Mesothelial cell of epicardium (in vitro differentiated cells): ENCODE measurements at regions not wholly inside any gene's neighbourhood (a gene's known extent, or its start where the extent isn't known, plus 50 kb on each side); places are given as distances from the start of the nearest gene placed in this dataset.

Experiments
- DNase-seq, 2 experiments: peaks; one replicate each; pipeline ENCODE4 v3.0.0; 2021; ENCODE audit warnings: low spot score in 2 of 2; ENCODE audit not compliant: unreplicated experiment in 2 of 2
- H3K27ac Mint-ChIP-seq: 2 replicates; pipeline ENCODE4 v1.8.0; 2021; ENCODE audit warnings: mixed read lengths
- H3K27me3 Mint-ChIP-seq: 2 replicates; pipeline ENCODE4 v1.8.0; 2021; ENCODE audit warnings: low read depth, mixed read lengths
- H3K36me3 Mint-ChIP-seq: 2 replicates; pipeline ENCODE4 v1.8.0; 2021; ENCODE audit warnings: mixed read lengths
- H3K4me1 Mint-ChIP-seq: 2 replicates; pipeline ENCODE4 v1.8.0; 2021; ENCODE audit warnings: mixed read lengths
- H3K4me3 Mint-ChIP-seq: 2 replicates; pipeline ENCODE4 v1.8.0; 2021; ENCODE audit warnings: mild to moderate bottlenecking, moderate library complexity, mixed read lengths
- H3K9me3 Mint-ChIP-seq: 2 replicates; pipeline ENCODE4 v1.8.0; 2021; ENCODE audit warnings: mixed read lengths
- CTCF ChIP-seq: fragments of 200-600 bp; sonication (generic); IDR thresholded peaks from one replicate; pipeline ENCODE4 v1.5.0; 2021; ENCODE audit warnings: antibody characterized with exemption; ENCODE audit not compliant: unreplicated experiment

GRCh38 chr4:10810411-10810810, 125.8 kb upstream of the CLNK start:
- DNase-seq, result no peak
- no peaks in the 10 kb centered on the region for H3K36me3 Mint-ChIP-seq
- no peak overlapping the region for H3K27ac Mint-ChIP-seq
- H3K9me3 Mint-ChIP-seq, result peaks cover 12% of the 10 kb centered on the region
- no peaks in the 10 kb centered on the region for H3K27me3 Mint-ChIP-seq
- TF ChIP-seq CTCF, result no peak
- H3K4me1 Mint-ChIP-seq, result peaks cover 9% of the 10 kb centered on the region
- H3K4me3 Mint-ChIP-seq, result no peak overlapping the region

- Mint-ChIP-seq H3K27me3 (no peaks in the 10 kb centered on the region), H3K4me3 (no peak overlapping the region), H3K36me3 (no peaks in the 10 kb centered on the region), H3K9me3 (peaks cover 12% of the 10 kb centered on the region), H3K4me1 (peaks cover 9% of the 10 kb centered on the region), H3K27ac (no peak overlapping the region)
- DNase-seq, result no peak
- TF ChIP-seq CTCF, result no peak
Observed at GRCh38 chr4:10809905-10810304, 125.3 kb upstream of the CLNK start.

GRCh38 chr4:10808591-10808990, 124.0 kb upstream of the CLNK start:
- H3K4me1 Mint-ChIP-seq, result peaks cover 14% of the 10 kb centered on the region
- no peak for DNase-seq
- H3K36me3 Mint-ChIP-seq, result no peaks in the 10 kb centered on the region
- H3K4me3 Mint-ChIP-seq, result no peak overlapping the region
- H3K9me3 Mint-ChIP-seq, result peaks cover 12% of the 10 kb centered on the region
- H3K27me3 Mint-ChIP-seq, result no peaks in the 10 kb centered on the region
- no peak overlapping the region for H3K27ac Mint-ChIP-seq
- TF ChIP-seq CTCF, result no peak

- no peak overlapping the region for H3K27ac Mint-ChIP-seq
- no peak for TF ChIP-seq CTCF
- no peak for DNase-seq
- H3K4me3 Mint-ChIP-seq, result no peak overlapping the region
- H3K9me3 Mint-ChIP-seq, result peaks cover 12% of the 10 kb centered on the region
- peaks cover 12% of the 10 kb centered on the region for H3K4me1 Mint-ChIP-seq
- H3K27me3 Mint-ChIP-seq, result no peaks in the 10 kb centered on the region
- H3K36me3 Mint-ChIP-seq, result no peaks in the 10 kb centered on the region
Observed at GRCh38 chr4:10806953-10807645, 122.5 kb upstream of the CLNK start.

- no peak overlapping the region for H3K4me3 Mint-ChIP-seq
- H3K27ac Mint-ChIP-seq, result no peak overlapping the region
- no peak for TF ChIP-seq CTCF
- no peaks in the 10 kb centered on the region for H3K36me3 Mint-ChIP-seq
- H3K27me3 Mint-ChIP-seq, result no peaks in the 10 kb centered on the region
- DNase-seq, result no peak
- H3K4me1 Mint-ChIP-seq, result peaks cover 5% of the 10 kb centered on the region
- H3K9me3 Mint-ChIP-seq, result peaks cover 14% of the 10 kb centered on the region
Observed at GRCh38 chr4:10803713-10804343, 119.3 kb upstream of the CLNK start.
